Caco-2 (cell line): ENCODE measurements at regions not wholly inside any gene's neighbourhood (a gene's known extent, or its start where the extent isn't known, plus 50 kb on each side); places are given as distances from the start of the nearest gene placed in this dataset.

Source experiments
- BruUV-seq: library from RNA; stranded (reverse); fragments of 400-500 nt; replicated peaks from 2 replicates; lab custom pipeline; 2021; lab: Mats Ljungman, UMichigan
- CTCF ChIA-PET: fragments of 300-600 bp; sonication (Branson Sonifier 250); formaldehyde crosslinking; loops from one replicate; lab custom pipeline; 2022; ENCODE audit warnings: antibody characterized with exemption; lab: Charles Lee
- POLR2A ChIA-PET: fragments of 300-600 bp; sonication (Branson Sonifier 250); formaldehyde crosslinking; loops from one replicate; lab custom pipeline; 2022; ENCODE audit warnings: antibody characterized with exemption; lab: Charles Lee
- DNase-seq, 2 experiments: peaks; one replicate each; pipeline versions ENCODE4 v3.0.0 to v3.0.0-alpha.2; 2020 to 2022
- H3K27me3 ChIP-seq: replicated peaks from 2 replicates; pipeline ENCODE4 v1.6.0; 2011; ENCODE audit warnings: low read length; ENCODE audit not compliant: control insufficient read depth, insufficient read depth
- H3K36me3 ChIP-seq: 2 replicates; pipeline ENCODE4 v1.5.1; 2011; ENCODE audit warnings: low read length; ENCODE audit not compliant: control insufficient read depth, insufficient read depth
- H3K4me1 ChIP-seq: fragments of 250-450 bp; sonication (Bioruptor Pico); 2 replicates; pipeline ENCODE4 v1.5.1; 2020; ENCODE audit warnings: mild to moderate bottlenecking
- H3K4me3 ChIP-seq: 2 replicates; pipeline ENCODE4 v1.5.1; 2011; ENCODE audit warnings: low read depth, mild to moderate bottlenecking, control low read depth, low read length
- H3K9me3 ChIP-seq: fragments of 250-450 bp; sonication (Bioruptor Pico); 2 replicates; pipeline ENCODE4 v1.5.1; 2020; ENCODE audit warnings: mild to moderate bottlenecking, moderate library complexity
- H3K27ac Mint-ChIP-seq: one replicate; pipeline ENCODE4 v1.8.0; 2022; ENCODE audit warnings: mixed read lengths; ENCODE audit not compliant: unreplicated experiment
- H3K27me3 Mint-ChIP-seq: one replicate; pipeline ENCODE4 v1.8.0; 2022; ENCODE audit warnings: mixed read lengths; ENCODE audit not compliant: insufficient read depth, unreplicated experiment
- H3K36me3 Mint-ChIP-seq: one replicate; pipeline ENCODE4 v1.8.0; 2022; ENCODE audit warnings: mild to moderate bottlenecking, mixed read lengths; ENCODE audit not compliant: insufficient read depth, unreplicated experiment
- H3K4me1 Mint-ChIP-seq: one replicate; pipeline ENCODE4 v1.8.0; 2022; ENCODE audit warnings: low read depth, mixed read lengths; ENCODE audit not compliant: unreplicated experiment
- H3K4me3 Mint-ChIP-seq: one replicate; pipeline ENCODE4 v1.8.0; 2022; ENCODE audit warnings: mild to moderate bottlenecking, moderate library complexity, mixed read lengths; ENCODE audit not compliant: unreplicated experiment
- H3K9me3 Mint-ChIP-seq: one replicate; pipeline ENCODE4 v1.8.0; 2022; ENCODE audit warnings: mixed read lengths; ENCODE audit not compliant: unreplicated experiment
- intact Hi-C: fragments of 100-400 bp; cut with micrococcal nuclease; formaldehyde crosslinking; loops from one replicate; pipeline ENCODE4 v1.10.0; 2022; ENCODE audit not compliant: unreplicated experiment
- TF ChIP-seq, protein P1 (sequence below), 2 experiments: fragments of 200-600 bp in 1 of 2; IDR thresholded peaks; 1 replicate in 1 of 2; 2 replicates in 1 of 2; pipeline versions ENCODE4 v1.5.1 to v1.8.0; 2011 to 2022; ENCODE audit warnings: antibody characterized with exemption in 1 of 2, control low read depth in 1 of 2, inconsistent platforms in 1 of 2, low read depth in 1 of 2, low read length in 1 of 2, mild to moderate bottlenecking in 1 of 2, moderate library complexity in 1 of 2; ENCODE audit not compliant: insufficient read depth in 1 of 2, severe bottlenecking in 1 of 2, unreplicated experiment in 1 of 2

DNA sequence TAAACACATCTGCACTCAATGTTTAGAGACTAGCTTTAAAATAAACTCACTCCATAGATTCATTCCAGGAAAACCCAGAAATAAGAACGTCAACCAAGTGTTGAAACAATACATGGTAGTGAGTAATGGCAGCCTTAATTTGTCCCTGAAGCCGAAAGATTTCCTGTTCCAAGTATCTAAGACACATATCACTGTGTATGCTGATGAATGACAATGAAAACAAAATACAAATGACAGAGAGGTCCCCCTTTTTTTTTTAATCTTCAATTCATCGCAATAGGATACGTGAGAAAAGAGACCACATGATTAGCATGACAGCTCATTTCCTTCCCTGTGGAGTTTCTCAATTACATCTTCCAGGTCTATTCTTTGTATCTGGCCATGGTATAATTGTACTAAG lies 160.5 kb upstream of the STK17B start:
- H3K4me1 ChIP-seq: peaks cover 16% of the 10 kb centered on the region
- TF ChIP-seq, protein P1, sequence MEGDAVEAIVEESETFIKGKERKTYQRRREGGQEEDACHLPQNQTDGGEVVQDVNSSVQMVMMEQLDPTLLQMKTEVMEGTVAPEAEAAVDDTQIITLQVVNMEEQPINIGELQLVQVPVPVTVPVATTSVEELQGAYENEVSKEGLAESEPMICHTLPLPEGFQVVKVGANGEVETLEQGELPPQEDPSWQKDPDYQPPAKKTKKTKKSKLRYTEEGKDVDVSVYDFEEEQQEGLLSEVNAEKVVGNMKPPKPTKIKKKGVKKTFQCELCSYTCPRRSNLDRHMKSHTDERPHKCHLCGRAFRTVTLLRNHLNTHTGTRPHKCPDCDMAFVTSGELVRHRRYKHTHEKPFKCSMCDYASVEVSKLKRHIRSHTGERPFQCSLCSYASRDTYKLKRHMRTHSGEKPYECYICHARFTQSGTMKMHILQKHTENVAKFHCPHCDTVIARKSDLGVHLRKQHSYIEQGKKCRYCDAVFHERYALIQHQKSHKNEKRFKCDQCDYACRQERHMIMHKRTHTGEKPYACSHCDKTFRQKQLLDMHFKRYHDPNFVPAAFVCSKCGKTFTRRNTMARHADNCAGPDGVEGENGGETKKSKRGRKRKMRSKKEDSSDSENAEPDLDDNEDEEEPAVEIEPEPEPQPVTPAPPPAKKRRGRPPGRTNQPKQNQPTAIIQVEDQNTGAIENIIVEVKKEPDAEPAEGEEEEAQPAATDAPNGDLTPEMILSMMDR (IDR thresholded peaks at IDR 0.05; ENCODE audit: insufficient read depth in 1 of 2, low read depth in 1 of 2, low read length in 1 of 2, severe bottlenecking in 1 of 2, unreplicated experiment in 1 of 2): no peak
- H3K36me3 Mint-ChIP-seq: no peaks in the 10 kb centered on the region
- DNase-seq: no peak
- no peaks in the 10 kb centered on the region for H3K27me3 ChIP-seq
- no peaks in the 10 kb centered on the region for H3K9me3 Mint-ChIP-seq
- BruUV-seq: no TSS peak
- no peaks in the 10 kb centered on the region for H3K9me3 ChIP-seq
- H3K36me3 ChIP-seq: no peaks in the 10 kb centered on the region
- H3K4me1 Mint-ChIP-seq: peaks cover 19% of the 10 kb centered on the region
- ChIA-PET CTCF (no interaction called here), POLR2A (no interaction called here)
- H3K27ac Mint-ChIP-seq: no peak overlapping the region
- no peak overlapping the region for H3K4me3 ChIP-seq
- no peaks in the 10 kb centered on the region for H3K27me3 Mint-ChIP-seq
- H3K4me3 Mint-ChIP-seq: no peak overlapping the region
- intact Hi-C loops: loop anchor here (2.0 kb wide), 1 partner anchor 161 kb away; the partner anchor contains the start of gene STK17B

DNA sequence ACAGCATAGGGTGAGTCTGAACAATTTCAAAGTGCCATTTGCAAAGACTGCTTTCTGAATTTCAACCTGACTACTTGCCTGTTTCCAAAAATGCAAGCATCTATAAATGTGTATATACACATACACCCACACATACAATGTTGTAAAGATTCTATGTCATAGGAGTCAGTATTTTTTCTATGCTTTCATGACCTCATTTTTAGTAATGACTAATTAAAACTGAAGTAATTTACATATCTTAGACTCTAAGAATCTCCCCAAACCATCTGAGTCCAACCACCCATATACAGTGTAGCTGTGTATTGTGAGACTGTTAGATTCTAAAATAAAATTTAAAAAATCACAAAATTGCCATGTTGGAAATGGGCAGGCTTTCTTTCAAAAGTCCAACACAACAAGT lies 162.0 kb upstream of the STK17B start:
- no peaks in the 10 kb centered on the region for H3K36me3 ChIP-seq
- H3K4me1 ChIP-seq: peaks cover 16% of the 10 kb centered on the region
- intact Hi-C loops: no loop called here
- H3K27ac Mint-ChIP-seq: no peak overlapping the region
- CTCF ChIA-PET: no interaction called here
- H3K4me3 ChIP-seq: no peak overlapping the region
- no peaks in the 10 kb centered on the region for H3K27me3 Mint-ChIP-seq
- DNase-seq: no peak
- no peaks in the 10 kb centered on the region for H3K36me3 Mint-ChIP-seq
- no peaks in the 10 kb centered on the region for H3K27me3 ChIP-seq
- H3K4me1 Mint-ChIP-seq: peaks cover 19% of the 10 kb centered on the region
- no TSS peak for BruUV-seq
- H3K4me3 Mint-ChIP-seq: no peak overlapping the region
- no peaks in the 10 kb centered on the region for H3K9me3 Mint-ChIP-seq
- TF ChIP-seq, protein P1 (IDR thresholded peaks at IDR 0.05; ENCODE audit: insufficient read depth in 1 of 2, low read depth in 1 of 2, low read length in 1 of 2, severe bottlenecking in 1 of 2, unreplicated experiment in 1 of 2): no peak
- H3K9me3 ChIP-seq: no peaks in the 10 kb centered on the region
- POLR2A ChIA-PET: no interaction called here

DNA sequence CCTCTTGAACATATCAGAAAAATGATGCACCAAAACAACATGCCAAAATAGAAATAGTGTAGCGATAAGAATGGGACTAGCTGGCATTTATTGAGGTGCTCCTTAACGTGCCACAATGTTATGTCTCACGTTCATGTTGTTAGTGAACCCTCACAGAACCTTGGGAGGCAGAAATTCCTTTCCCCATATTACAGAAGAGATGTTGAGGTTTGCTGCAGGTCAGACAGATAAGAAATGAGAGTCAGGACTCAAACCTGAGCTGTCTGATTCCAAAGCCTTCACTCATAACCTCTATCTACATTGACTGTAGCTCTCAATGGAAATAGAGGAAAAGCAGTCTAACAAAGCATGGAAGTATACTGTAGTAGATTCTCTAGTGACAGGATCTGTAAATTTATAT lies 163.3 kb upstream of the STK17B start:
- H3K4me3 ChIP-seq: no peak overlapping the region
- no peaks in the 10 kb centered on the region for H3K36me3 ChIP-seq
- ChIA-PET CTCF (interaction anchor here (2.3 kb wide), 1 partner anchor 256 kb away, joined by 6 read pairs; no protein-coding TSS in a partner anchor), POLR2A (no interaction called here)
- no peaks in the 10 kb centered on the region for H3K9me3 ChIP-seq
- no peaks in the 10 kb centered on the region for H3K27me3 Mint-ChIP-seq
- DNase-seq: no peak
- no peaks in the 10 kb centered on the region for H3K9me3 Mint-ChIP-seq
- no TSS peak for BruUV-seq
- H3K27me3 ChIP-seq: no peaks in the 10 kb centered on the region
- TF ChIP-seq, protein P1 (IDR thresholded peaks at IDR 0.05; ENCODE audit: insufficient read depth in 1 of 2, low read depth in 1 of 2, low read length in 1 of 2, severe bottlenecking in 1 of 2, unreplicated experiment in 1 of 2): no peak
- peaks cover 16% of the 10 kb centered on the region for H3K4me1 ChIP-seq
- no peak overlapping the region for H3K4me3 Mint-ChIP-seq
- no peak overlapping the region for H3K27ac Mint-ChIP-seq
- intact Hi-C loops: no loop called here
- H3K4me1 Mint-ChIP-seq: peaks cover 19% of the 10 kb centered on the region
- no peaks in the 10 kb centered on the region for H3K36me3 Mint-ChIP-seq
